Epithelial cell of esophagus (primary cell): ENCODE measurements at regions not wholly inside any gene's neighbourhood (a gene's known extent, or its start where the extent isn't known, plus 50 kb on each side); places are given as distances from the start of the nearest gene placed in this dataset.

Source experiments
- DNase-seq: peaks from one replicate; pipeline ENCODE4 v3.0.0; 2010; ENCODE audit warnings: low read depth
- H3K4me3 ChIP-seq: 2 replicates; pipeline ENCODE4 v1.5.1; 2011; ENCODE audit warnings: mild to moderate bottlenecking, low read length, control low read depth
- CTCF ChIP-seq: IDR thresholded peaks from 2 replicates; pipeline ENCODE4 v1.5.1; 2011; ENCODE audit warnings: low read depth, mild to moderate bottlenecking, low read length, control low read depth, inconsistent platforms; ENCODE audit not compliant: insufficient read depth; ENCODE audit errors: missing control alignments

GRCh38 chr4:184294606-184295133 lies 77.0 kb upstream of the ENPP6 start:
- TF ChIP-seq CTCF: no peak
- DNase-seq: no peak

GRCh38 chr4:184293552-184293951 lies 75.9 kb upstream of the ENPP6 start:
- no peak overlapping the region for H3K4me3 ChIP-seq
- TF ChIP-seq CTCF: no peak
- no peak for DNase-seq

More at GRCh38 chr4:184294606-184295133, 77.0 kb upstream of the ENPP6 start:
- H3K4me3 ChIP-seq: no peak overlapping the region

- no peak overlapping the region for H3K4me3 ChIP-seq
- no peak for DNase-seq
- no peak for TF ChIP-seq CTCF
These were observed 75.2 kb upstream of the ENPP6 start for GRCh38 chr4:184292877-184293276.

- TF ChIP-seq CTCF: no peak
- no peak overlapping the region for H3K4me3 ChIP-seq
- DNase-seq: no peak
These were observed 74.8 kb upstream of the ENPP6 start for GRCh38 chr4:184292465-184292867.

- no peak for DNase-seq
- TF ChIP-seq CTCF: no peak
- H3K4me3 ChIP-seq: no peak overlapping the region
These were observed 71.5 kb upstream of the ENPP6 start for GRCh38 chr4:184289179-184289535.

- H3K4me3 ChIP-seq: no peak overlapping the region
- no peak for DNase-seq
- TF ChIP-seq CTCF: no peak
These were observed 70.9 kb upstream of the ENPP6 start for GRCh38 chr4:184288451-184289178.
